Activated T-helper 1 cell treated with anti-CD3 and anti-CD28 coated beads, Interleukin-12 subunit alpha, Interleukin-12 subunit beta, Interleukin-2, Interleukin-4 antibody, amounts not matched to agents 30 ng/mL and 10 ng/mL and 1 ng/mL, durations not matched to agents 14 hours and 24 hours and 36 hours (primary cell): ENCODE measurements at regions not wholly inside any gene's neighbourhood (a gene's known extent, or its start where the extent isn't known, plus 50 kb on each side); places are given as distances from the start of the nearest gene placed in this dataset.

Experiments used
- DNase-seq: peaks from one replicate; pipeline ENCODE4 v3.0.0; 2021; ENCODE audit warnings: low spot score
- H3K27ac Mint-ChIP-seq: one replicate; pipeline ENCODE4 v1.8.0; 2021; ENCODE audit warnings: mild to moderate bottlenecking, mixed read lengths
- H3K27me3 Mint-ChIP-seq: one replicate; pipeline ENCODE4 v1.8.0; 2022; ENCODE audit warnings: mild to moderate bottlenecking, moderate library complexity, mixed read lengths; ENCODE audit not compliant: insufficient read depth
- H3K36me3 Mint-ChIP-seq: one replicate; pipeline ENCODE4 v1.8.0; 2021; ENCODE audit warnings: low read depth, mixed read lengths
- H3K4me1 Mint-ChIP-seq: one replicate; pipeline ENCODE4 v1.8.0; 2021; ENCODE audit warnings: low read depth, mixed read lengths
- H3K4me3 Mint-ChIP-seq: one replicate; pipeline ENCODE4 v1.8.0; 2021; ENCODE audit warnings: mild to moderate bottlenecking, moderate library complexity, mixed read lengths
- H3K9me3 Mint-ChIP-seq: one replicate; pipeline ENCODE4 v1.8.0; 2021; ENCODE audit warnings: mixed read lengths
- intact Hi-C: fragments of 100-400 bp; cut with micrococcal nuclease; formaldehyde crosslinking; loops from one replicate; pipeline ENCODE4 v1.15.1; 2024

DNA sequence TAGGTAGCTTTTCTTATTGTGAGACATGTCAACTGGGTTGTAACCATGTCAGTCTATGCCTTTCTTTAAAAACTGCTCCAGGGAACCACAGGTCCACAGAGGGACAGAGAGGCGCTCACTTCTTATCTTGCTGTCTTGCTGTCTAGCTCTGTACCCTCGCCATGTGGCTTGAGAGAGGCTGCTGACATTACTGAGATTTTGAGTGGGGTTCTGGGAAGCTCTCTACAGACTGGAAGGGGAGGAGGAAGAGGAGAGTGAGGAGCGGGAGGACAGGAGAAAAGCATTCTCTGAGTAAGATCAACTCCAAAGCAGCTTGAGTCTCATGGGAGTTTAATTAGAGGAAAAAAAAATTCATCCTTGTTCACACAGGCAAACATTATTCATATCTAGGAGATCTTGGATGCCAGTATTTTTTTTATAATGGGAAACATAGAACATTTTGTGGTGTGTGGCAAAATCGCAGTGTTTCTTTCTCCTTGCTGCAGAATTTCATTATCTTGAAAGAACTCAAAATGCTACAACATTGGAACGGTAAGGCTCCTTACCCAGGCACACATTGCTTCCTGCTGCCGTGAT is 1037.0 kb upstream of the NR2F2 start:
- Mint-ChIP-seq H3K4me3 (no peak overlapping the region), H3K27me3 (peaks cover 44% of the 10 kb centered on the region), H3K9me3 (no peaks in the 10 kb centered on the region), H3K36me3 (peaks cover 7% of the 10 kb centered on the region), H3K4me1 (peaks cover 45% of the 10 kb centered on the region), H3K27ac (no peak overlapping the region)
- intact Hi-C loops = loop anchor here (5.0 kb wide), 1 partner anchor 621 kb away; no protein-coding TSS in a partner anchor
- DNase-seq = no peak

- Mint-ChIP-seq H3K9me3 (no peaks in the 10 kb centered on the region), H3K4me3 (no peak overlapping the region), H3K36me3 (peaks cover 5% of the 10 kb centered on the region), H3K4me1 (peaks cover 32% of the 10 kb centered on the region), H3K27me3 (peaks cover 35% of the 10 kb centered on the region), H3K27ac (peak overlapping the region; percentile 56)
- intact Hi-C loops = no loop called here
- DNase-seq = no peak
Observed at GRCh38 chr15:95295363-95295762, 1035.1 kb upstream of the NR2F2 start.

DNA sequence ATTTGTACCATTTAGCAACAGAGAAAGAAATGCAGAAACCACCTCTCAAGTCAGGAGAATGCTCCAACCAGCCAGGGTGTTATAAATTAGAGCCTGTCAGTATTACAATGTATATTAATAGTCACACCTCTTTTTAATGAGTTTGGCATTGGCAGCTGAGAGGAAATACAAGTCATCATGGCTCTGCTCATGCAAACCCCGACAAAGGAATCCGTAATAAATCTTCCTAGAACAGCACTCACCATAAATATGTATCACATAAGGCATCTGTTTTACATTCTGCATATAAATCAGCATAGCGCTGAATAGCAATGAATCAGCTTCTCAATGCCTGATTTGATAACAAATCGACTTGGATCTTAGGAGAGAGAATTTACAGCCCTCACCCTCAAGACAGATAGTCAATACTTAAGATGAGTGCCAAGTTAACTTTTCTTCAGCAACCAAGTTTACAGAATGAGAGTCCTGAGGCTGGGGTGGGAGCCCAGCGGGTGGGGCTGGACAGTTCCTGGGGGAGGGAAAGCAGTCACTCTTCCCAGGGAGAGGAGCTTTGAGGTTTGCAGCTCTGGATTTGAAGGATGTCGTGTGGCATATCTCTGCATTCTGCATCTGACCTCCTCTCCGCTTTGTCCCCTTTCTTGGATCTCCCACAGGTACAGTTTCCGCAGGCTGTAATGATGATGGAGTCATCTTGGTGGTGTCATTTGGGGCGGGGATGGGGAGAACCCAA is 1034.4 kb upstream of the NR2F2 start:
- Mint-ChIP-seq H3K9me3 (no peaks in the 10 kb centered on the region), H3K27ac (no peak overlapping the region), H3K4me1 (peaks cover 38% of the 10 kb centered on the region), H3K36me3 (peaks cover 5% of the 10 kb centered on the region), H3K27me3 (peaks cover 35% of the 10 kb centered on the region), H3K4me3 (no peak overlapping the region)
- no peak for DNase-seq
- intact Hi-C loops = loop anchor here (1.0 kb wide), 1 partner anchor 14 kb away; no protein-coding TSS in a partner anchor

DNA sequence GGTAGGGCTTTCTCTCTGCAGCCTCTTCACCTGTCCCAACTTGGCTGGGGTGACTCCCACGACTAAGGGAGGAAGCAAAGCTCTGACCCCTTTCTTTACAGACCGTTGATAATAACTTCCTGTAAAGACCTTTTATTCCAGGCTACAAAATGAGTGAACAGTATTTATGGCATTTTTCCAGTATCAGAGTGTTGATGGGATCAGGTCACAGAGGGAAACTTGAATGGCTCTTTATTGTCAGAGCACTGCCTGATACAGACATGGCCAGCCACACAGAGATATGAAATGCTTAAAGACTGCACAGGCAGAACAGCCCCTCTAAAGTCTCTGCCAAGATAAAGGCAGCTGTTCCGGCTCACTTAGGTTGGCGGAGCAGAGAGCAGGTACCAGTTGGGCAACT is 1033.9 kb upstream of the NR2F2 start:
- Mint-ChIP-seq H3K4me3 (no peak overlapping the region), H3K9me3 (peaks cover 5% of the 10 kb centered on the region), H3K4me1 (peaks cover 40% of the 10 kb centered on the region), H3K36me3 (peaks cover 10% of the 10 kb centered on the region), H3K27me3 (peaks cover 38% of the 10 kb centered on the region), H3K27ac (no peak overlapping the region)
- DNase-seq = no peak
- intact Hi-C loops = loop anchor here (1.0 kb wide), 1 partner anchor 14 kb away; no protein-coding TSS in a partner anchor

DNA sequence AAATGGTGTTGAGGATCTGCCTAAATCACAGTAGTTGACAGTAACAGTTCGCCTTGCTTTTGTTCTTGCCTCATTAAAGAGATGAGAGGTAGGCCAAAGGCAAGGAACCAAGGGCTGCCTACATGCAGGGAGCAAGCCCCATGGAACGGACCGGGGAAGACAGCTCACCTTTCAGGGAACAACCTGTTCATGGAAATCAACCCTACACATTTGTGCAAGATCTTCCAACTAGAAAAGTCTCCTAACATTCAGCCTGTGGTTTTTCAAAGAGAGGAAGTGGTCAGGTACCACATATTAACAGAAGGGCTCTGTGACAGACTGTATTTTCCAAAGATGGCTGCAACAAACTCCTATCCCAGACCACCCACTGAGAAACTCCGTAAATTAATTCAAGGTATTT is 1031.8 kb upstream of the NR2F2 start:
- H3K4me1 Mint-ChIP-seq = peaks cover 39% of the 10 kb centered on the region
- DNase-seq = peak; percentile 6
- H3K4me3 Mint-ChIP-seq = no peak overlapping the region
- H3K27ac Mint-ChIP-seq = peak overlapping the region; percentile 57
- peaks cover 10% of the 10 kb centered on the region for H3K36me3 Mint-ChIP-seq
- intact Hi-C loops = no loop called here
- peaks cover 28% of the 10 kb centered on the region for H3K27me3 Mint-ChIP-seq
- peaks cover 6% of the 10 kb centered on the region for H3K9me3 Mint-ChIP-seq

DNA sequence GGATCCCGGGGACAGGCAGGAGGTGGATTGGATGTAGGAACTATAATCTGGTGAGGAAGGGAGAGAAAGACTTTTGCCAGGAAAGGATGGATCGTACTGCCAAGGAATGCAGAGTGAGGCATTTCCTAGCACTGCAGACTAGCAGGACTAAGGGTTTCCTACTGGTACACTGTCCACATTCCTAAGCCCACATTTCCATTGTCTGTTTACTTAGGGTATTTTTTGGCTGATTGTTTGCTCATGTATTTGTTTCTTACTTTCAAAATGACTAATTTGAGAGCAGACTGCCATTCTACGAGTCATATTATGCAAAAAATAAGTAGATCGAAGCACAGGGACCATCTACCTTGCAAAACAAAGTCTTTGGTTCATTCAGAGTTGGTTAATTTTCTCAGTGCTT is 1029.5 kb upstream of the NR2F2 start:
- no peak for DNase-seq
- intact Hi-C loops = loop anchor here (1.0 kb wide), 2 partner anchors 16 to 202 kb away; no protein-coding TSS in a partner anchor
- peaks cover 29% of the 10 kb centered on the region for H3K27me3 Mint-ChIP-seq
- H3K4me1 Mint-ChIP-seq = peaks cover 47% of the 10 kb centered on the region
- peaks cover 9% of the 10 kb centered on the region for H3K36me3 Mint-ChIP-seq
- peaks cover 6% of the 10 kb centered on the region for H3K9me3 Mint-ChIP-seq
- no peak overlapping the region for H3K4me3 Mint-ChIP-seq
- peak overlapping the region; percentile 74 for H3K27ac Mint-ChIP-seq

DNA sequence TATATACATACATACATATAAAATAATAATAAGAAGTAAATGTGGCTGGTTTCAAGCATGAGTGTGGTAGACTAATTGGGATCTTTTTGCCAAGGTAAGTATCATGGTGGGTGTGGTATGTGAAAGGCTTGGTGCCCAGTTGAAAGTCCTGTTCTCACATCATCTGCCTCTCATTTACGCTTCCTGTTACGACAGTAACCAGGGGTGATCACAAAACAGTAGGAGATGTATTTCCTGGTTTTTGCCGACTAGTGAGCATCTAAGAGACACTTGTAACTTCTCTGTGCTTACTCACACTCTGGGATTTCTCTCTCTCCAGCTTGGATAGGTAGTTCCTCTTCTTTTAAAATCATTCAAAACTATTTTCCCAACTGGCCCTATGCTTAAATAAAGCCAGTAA is 1028.3 kb upstream of the NR2F2 start:
- peaks cover 25% of the 10 kb centered on the region for H3K27me3 Mint-ChIP-seq
- no peak for DNase-seq
- intact Hi-C loops = no loop called here

GRCh38 chr15:95302809-95303208 is 1027.7 kb upstream of the NR2F2 start:
- no peak for DNase-seq
- no peak overlapping the region for H3K4me3 Mint-ChIP-seq
- peaks cover 25% of the 10 kb centered on the region for H3K27me3 Mint-ChIP-seq
- intact Hi-C loops = no loop called here
- H3K9me3 Mint-ChIP-seq = peaks cover 6% of the 10 kb centered on the region
- H3K36me3 Mint-ChIP-seq = peaks cover 7% of the 10 kb centered on the region
- no peak overlapping the region for H3K27ac Mint-ChIP-seq
- peaks cover 41% of the 10 kb centered on the region for H3K4me1 Mint-ChIP-seq

More for the DNA sequence above, 1028.3 kb upstream of the NR2F2 start:
- Mint-ChIP-seq H3K36me3 (peaks cover 7% of the 10 kb centered on the region), H3K4me1 (peaks cover 47% of the 10 kb centered on the region), H3K27ac (no peak overlapping the region), H3K4me3 (no peak overlapping the region), H3K9me3 (peaks cover 6% of the 10 kb centered on the region)

- H3K4me1 Mint-ChIP-seq = peaks cover 32% of the 10 kb centered on the region
- H3K27ac Mint-ChIP-seq = no peak overlapping the region
- DNase-seq = no peak
- H3K27me3 Mint-ChIP-seq = peaks cover 25% of the 10 kb centered on the region
- H3K36me3 Mint-ChIP-seq = peaks cover 7% of the 10 kb centered on the region
- intact Hi-C loops = no loop called here
- H3K9me3 Mint-ChIP-seq = peaks cover 6% of the 10 kb centered on the region
- peak overlapping the region; percentile 2 for H3K4me3 Mint-ChIP-seq
Observed at GRCh38 chr15:95303713-95304112, 1026.8 kb upstream of the NR2F2 start.

DNA sequence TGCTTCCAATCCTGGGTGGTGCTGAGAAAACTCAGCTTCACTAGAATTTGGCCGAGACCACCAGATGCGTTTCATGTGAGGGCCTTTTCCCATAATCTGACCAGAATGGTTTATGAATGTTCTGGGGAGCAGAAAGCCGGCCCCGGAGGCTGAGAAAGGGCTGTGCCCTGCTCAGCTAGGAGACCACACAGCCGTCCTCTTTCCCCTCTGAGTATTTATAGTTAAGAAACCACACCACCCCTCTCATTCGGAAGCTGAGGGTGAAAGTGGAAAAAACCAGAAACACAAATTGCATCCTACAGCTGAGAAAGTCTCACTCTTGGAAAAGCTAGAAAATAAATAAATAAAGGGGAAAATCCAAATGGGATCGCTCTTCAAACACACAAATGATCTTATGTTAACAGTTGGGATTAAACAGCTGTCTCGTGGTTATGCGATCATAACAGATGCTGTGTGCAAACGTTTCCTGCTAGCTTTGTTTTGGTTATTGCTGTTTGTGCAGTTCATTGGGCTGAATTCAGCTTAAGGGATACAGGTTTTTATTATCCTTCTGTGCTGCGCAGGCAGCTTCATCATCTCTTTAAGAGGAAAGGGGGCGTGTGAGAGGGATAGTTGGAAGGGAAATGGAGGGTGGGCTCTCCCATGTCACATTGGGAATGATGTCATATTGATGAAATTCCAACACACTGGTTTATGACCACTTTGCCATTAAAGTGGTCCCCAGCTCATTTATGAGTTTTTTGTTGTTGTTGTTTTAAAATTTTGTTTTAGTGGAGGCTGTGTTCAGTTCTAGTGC is 1026.2 kb upstream of the NR2F2 start:
- Mint-ChIP-seq H3K36me3 (peaks cover 7% of the 10 kb centered on the region), H3K27me3 (peaks cover 25% of the 10 kb centered on the region), H3K4me3 (peak overlapping the region; percentile 2), H3K4me1 (peaks cover 30% of the 10 kb centered on the region), H3K9me3 (peaks cover 6% of the 10 kb centered on the region), H3K27ac (no peak overlapping the region)
- DNase-seq = no peak
- intact Hi-C loops = no loop called here

GRCh38 chr15:95304947-95305400 is 1025.5 kb upstream of the NR2F2 start:
- Mint-ChIP-seq H3K27me3 (peaks cover 30% of the 10 kb centered on the region), H3K4me1 (peaks cover 30% of the 10 kb centered on the region), H3K27ac (no peak overlapping the region), H3K36me3 (peaks cover 7% of the 10 kb centered on the region), H3K9me3 (peaks cover 6% of the 10 kb centered on the region), H3K4me3 (no peak overlapping the region)
- intact Hi-C loops = no loop called here
- DNase-seq = no peak

DNA sequence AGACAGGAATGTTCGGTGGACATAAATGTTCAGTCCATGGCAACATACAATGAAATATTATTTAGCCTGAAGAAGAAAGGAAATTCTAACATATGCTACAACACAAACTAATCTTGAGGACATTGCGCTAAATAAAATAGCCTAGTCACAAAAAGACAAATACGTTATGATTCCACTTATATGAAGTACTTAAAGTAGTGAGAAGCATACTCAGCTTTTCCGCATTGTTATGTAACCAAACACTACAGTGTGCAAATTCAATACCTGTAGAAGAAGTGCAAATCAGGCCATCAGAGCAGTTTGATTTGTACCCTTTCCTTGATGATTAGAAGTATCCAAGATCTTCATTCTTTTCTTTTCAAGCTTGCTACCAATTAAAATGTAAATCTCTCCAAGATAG is 1023.4 kb upstream of the NR2F2 start:
- H3K27me3 Mint-ChIP-seq = peaks cover 34% of the 10 kb centered on the region
- no peak overlapping the region for H3K4me3 Mint-ChIP-seq
- intact Hi-C loops = no loop called here
- peaks cover 17% of the 10 kb centered on the region for H3K4me1 Mint-ChIP-seq
- no peaks in the 10 kb centered on the region for H3K9me3 Mint-ChIP-seq
- no peak for DNase-seq
- no peak overlapping the region for H3K27ac Mint-ChIP-seq
- peaks cover 2% of the 10 kb centered on the region for H3K36me3 Mint-ChIP-seq

DNA sequence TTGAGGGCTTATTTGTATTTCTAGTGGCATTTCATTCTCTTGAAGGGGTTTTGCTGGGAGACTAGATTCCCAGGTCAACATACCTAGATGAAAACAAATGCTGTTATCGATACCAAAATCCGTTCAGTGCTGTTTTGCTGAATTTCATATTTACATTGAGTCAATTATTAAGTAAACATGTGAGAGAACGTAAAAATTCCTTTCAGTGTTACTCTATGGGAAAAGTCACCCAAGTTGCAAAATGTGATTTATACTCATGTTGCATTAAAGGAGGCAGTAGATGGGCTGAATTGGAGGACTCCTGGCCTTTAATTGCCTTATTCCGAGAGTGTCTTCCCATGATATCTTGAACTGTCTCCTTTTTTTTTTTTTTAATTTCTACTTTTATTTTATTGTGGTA is 1011.3 kb upstream of the NR2F2 start:
- H3K4me3 Mint-ChIP-seq = no peak overlapping the region
- H3K9me3 Mint-ChIP-seq = peaks cover 4% of the 10 kb centered on the region
- intact Hi-C loops = no loop called here
- no peak for DNase-seq
- H3K36me3 Mint-ChIP-seq = no peaks in the 10 kb centered on the region
- H3K4me1 Mint-ChIP-seq = no peaks in the 10 kb centered on the region
- no peak overlapping the region for H3K27ac Mint-ChIP-seq
- peaks cover 8% of the 10 kb centered on the region for H3K27me3 Mint-ChIP-seq
